Brain microvascular endothelial cell (primary cell): ENCODE measurements at regions not wholly inside any gene's neighbourhood (a gene's known extent, or its start where the extent isn't known, plus 50 kb on each side); places are given as distances from the start of the nearest gene placed in this dataset.

Experiments used
- DNase-seq: peaks from one replicate; pipeline ENCODE4 v3.0.0-alpha.2; 2020
- H3K27ac ChIP-seq: fragments of 250-450 bp; sonication (Bioruptor Pico); 2 replicates; pipeline ENCODE4 v1.5.1; 2020; ENCODE audit warnings: mild to moderate bottlenecking, moderate library complexity
- H3K27me3 ChIP-seq: fragments of 250-450 bp; sonication (Bioruptor Pico); replicated peaks from 2 replicates; pipeline ENCODE4 v1.5.1; 2020; ENCODE audit warnings: mild to moderate bottlenecking
- H3K36me3 ChIP-seq: fragments of 250-450 bp; sonication (Bioruptor Pico); replicated peaks from 2 replicates; pipeline ENCODE4 v1.5.1; 2020; ENCODE audit warnings: mild to moderate bottlenecking
- H3K4me3 ChIP-seq: 2 replicates; pipeline ENCODE4 v1.5.1; 2011; ENCODE audit warnings: low read depth, mild to moderate bottlenecking, control low read depth, low read length, moderate library complexity
- in situ Hi-C: cut with HindIII; loops from 2 replicates; pipeline ENCODE4 v1.10.0; 2017; ENCODE audit warnings: low sequenced_read_pairs, low pct_ligation_motif_present
- TF ChIP-seq, protein P1 (sequence below): IDR thresholded peaks from 2 replicates; pipeline ENCODE4 v1.5.1; 2011; ENCODE audit warnings: low read depth, mild to moderate bottlenecking, moderate library complexity, low read length, control low read depth, inconsistent platforms; ENCODE audit errors: missing control alignments

GRCh38 chr10:124346831-124347230 lies 71.9 kb downstream of the OAT start:
- in situ Hi-C loops, result no loop called here
- TF ChIP-seq, protein P1, sequence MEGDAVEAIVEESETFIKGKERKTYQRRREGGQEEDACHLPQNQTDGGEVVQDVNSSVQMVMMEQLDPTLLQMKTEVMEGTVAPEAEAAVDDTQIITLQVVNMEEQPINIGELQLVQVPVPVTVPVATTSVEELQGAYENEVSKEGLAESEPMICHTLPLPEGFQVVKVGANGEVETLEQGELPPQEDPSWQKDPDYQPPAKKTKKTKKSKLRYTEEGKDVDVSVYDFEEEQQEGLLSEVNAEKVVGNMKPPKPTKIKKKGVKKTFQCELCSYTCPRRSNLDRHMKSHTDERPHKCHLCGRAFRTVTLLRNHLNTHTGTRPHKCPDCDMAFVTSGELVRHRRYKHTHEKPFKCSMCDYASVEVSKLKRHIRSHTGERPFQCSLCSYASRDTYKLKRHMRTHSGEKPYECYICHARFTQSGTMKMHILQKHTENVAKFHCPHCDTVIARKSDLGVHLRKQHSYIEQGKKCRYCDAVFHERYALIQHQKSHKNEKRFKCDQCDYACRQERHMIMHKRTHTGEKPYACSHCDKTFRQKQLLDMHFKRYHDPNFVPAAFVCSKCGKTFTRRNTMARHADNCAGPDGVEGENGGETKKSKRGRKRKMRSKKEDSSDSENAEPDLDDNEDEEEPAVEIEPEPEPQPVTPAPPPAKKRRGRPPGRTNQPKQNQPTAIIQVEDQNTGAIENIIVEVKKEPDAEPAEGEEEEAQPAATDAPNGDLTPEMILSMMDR, result no peak
- H3K27me3 ChIP-seq, result no peaks in the 10 kb centered on the region
- H3K27ac ChIP-seq, result no peak overlapping the region
- DNase-seq, result no peak
- no peaks in the 10 kb centered on the region for H3K36me3 ChIP-seq
- H3K4me3 ChIP-seq, result no peak overlapping the region

GRCh38 chr10:124345521-124345920 lies 73.2 kb downstream of the OAT start:
- Histone ChIP-seq H3K4me3 (no peak overlapping the region), H3K36me3 (no peaks in the 10 kb centered on the region), H3K27ac (no peak overlapping the region), H3K27me3 (no peaks in the 10 kb centered on the region)
- DNase-seq, result no peak
- in situ Hi-C loops, result no loop called here
- TF ChIP-seq, protein P1, result no peak

- TF ChIP-seq, protein P1, result no peak
- no peak overlapping the region for H3K4me3 ChIP-seq
- in situ Hi-C loops, result no loop called here
- no peaks in the 10 kb centered on the region for H3K27me3 ChIP-seq
- no peak overlapping the region for H3K27ac ChIP-seq
- no peaks in the 10 kb centered on the region for H3K36me3 ChIP-seq
- DNase-seq, result no peak
Measured at GRCh38 chr10:124344931-124345330, 73.8 kb downstream of the OAT start.

GRCh38 chr10:124344266-124344590 lies 74.5 kb downstream of the OAT start:
- H3K36me3 ChIP-seq, result no peaks in the 10 kb centered on the region
- DNase-seq, result no peak
- TF ChIP-seq, protein P1, result no peak
- no peak overlapping the region for H3K4me3 ChIP-seq
- no peaks in the 10 kb centered on the region for H3K27me3 ChIP-seq
- in situ Hi-C loops, result no loop called here
- no peak overlapping the region for H3K27ac ChIP-seq

DNA sequence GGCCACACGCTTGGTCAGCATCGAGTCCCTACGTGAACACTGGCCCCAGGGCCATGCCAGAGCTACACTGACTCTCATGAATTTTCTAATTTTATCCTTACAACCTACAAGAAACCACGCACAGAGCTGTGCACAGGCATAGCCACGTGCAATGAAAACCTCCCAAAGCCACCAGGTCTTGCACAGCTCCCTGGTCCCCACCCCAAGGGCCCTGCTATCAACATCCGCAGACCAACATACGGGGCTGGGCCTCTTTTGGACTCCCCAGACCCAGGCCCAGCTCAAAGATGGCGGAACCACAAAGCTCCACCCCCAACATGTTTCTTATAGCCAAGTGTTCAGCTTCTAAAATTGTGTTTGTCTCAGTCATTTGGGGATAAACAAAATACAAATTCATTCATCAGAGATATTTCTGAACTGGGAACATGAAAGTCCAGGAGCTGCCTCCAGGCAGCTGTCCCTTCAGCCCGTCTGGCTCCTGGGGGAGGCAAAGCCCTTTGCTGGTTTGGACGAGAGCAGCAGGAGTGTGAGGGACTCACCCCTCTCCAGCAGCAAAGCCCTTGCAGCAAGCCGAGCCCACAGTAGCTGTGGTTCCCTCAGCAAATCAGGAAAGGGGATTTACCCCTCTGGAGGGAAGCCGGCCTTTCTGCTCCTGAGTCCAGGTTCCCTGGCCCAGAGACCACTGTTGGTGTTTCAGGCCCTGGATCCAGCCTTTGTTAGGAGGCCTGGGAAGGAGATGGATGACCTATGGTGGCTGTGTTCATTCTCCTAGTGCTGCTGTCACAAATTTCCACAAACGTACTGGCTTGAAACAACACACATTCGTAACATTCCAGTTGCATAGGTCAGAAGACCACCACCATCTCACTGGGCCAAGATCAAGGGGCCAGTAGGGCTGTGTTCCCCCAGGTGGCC lies 75.1 kb downstream of the OAT start:
- no peak for DNase-seq
- Histone ChIP-seq H3K27ac (no peak overlapping the region), H3K27me3 (no peaks in the 10 kb centered on the region), H3K36me3 (no peaks in the 10 kb centered on the region), H3K4me3 (no peak overlapping the region)
- TF ChIP-seq, protein P1, result no peak
- in situ Hi-C loops, result no loop called here

DNA sequence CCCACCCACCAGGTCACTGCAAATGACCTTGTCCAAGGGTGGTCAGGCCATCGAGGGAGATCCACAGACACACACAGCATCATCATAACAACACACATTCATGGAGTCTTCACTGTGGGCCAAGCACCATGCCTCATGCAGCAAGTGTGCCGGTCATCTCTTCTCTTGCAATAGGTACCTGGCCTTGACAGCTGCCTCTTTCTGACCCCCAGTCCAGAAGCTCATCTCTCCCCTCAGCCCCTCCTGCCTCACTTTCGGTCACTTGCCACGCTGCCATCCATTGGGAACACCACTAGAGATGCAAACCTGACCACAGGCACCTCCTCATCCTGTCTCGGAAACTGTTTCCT lies 75.9 kb downstream of the OAT start:
- H3K4me3 ChIP-seq, result no peak overlapping the region
- H3K36me3 ChIP-seq, result no peaks in the 10 kb centered on the region
- in situ Hi-C loops, result no loop called here
- no peak for DNase-seq
- TF ChIP-seq, protein P1, result no peak
- H3K27ac ChIP-seq, result no peak overlapping the region
- no peaks in the 10 kb centered on the region for H3K27me3 ChIP-seq
